ENCODE measurements at regions not wholly inside any gene's neighbourhood (a gene's known extent, or its start where the extent isn't known, plus 50 kb on each side); places are given as distances from the start of the nearest gene placed in this dataset.

DNA sequence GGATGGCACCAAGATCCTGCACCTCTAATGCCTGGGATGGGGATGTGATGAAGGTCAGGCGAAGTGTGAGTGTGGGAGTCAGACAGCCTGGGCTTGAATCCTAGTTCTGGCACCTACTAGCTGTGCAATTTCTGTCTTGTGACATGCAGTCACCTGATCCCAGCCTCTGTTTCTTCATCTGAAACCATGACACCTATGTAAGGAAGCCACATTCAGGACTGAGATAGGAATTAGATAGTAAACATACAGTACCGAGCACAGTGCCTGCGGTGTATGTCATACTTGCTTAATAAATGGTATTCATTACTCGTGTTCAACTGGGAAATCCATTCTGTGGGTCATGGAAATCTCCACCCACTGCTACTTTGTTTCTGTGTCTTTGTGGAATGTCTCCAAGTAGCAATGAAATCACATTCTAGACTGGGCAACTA lies 140.6 kb upstream of the STC2 start:
- no peak for DNase-seq (ENCODE audit: low spot score in 2 of 2)
- H3K4me1 Mint-ChIP-seq = no peaks in the 10 kb centered on the region

GRCh38 chr5:173466227-173466626 lies 138.0 kb upstream of the STC2 start:
- Mint-ChIP-seq H3K36me3 (ENCODE audit: insufficient read depth) (no peaks in the 10 kb centered on the region), H3K4me1 (no peaks in the 10 kb centered on the region), H3K9me3 (no peaks in the 10 kb centered on the region), H3K27me3 (no peaks in the 10 kb centered on the region), H3K4me3 (no peak overlapping the region), H3K27ac (ENCODE audit: low read depth) (no peak overlapping the region)
- no peak for DNase-seq (ENCODE audit: low spot score in 2 of 2)
- no peak for ATAC-seq (replicated peaks; ENCODE audit: extremely low read depth, poor library complexity, severe bottlenecking)

More for the DNA sequence above, 140.6 kb upstream of the STC2 start:
- H3K36me3 Mint-ChIP-seq (ENCODE audit: insufficient read depth) = no peaks in the 10 kb centered on the region
- H3K9me3 Mint-ChIP-seq = no peaks in the 10 kb centered on the region
- H3K27ac Mint-ChIP-seq (ENCODE audit: low read depth) = no peak overlapping the region
- ATAC-seq (replicated peaks; ENCODE audit: extremely low read depth, poor library complexity, severe bottlenecking) = no peak
- no peaks in the 10 kb centered on the region for H3K27me3 Mint-ChIP-seq
- no peak overlapping the region for H3K4me3 Mint-ChIP-seq

DNA sequence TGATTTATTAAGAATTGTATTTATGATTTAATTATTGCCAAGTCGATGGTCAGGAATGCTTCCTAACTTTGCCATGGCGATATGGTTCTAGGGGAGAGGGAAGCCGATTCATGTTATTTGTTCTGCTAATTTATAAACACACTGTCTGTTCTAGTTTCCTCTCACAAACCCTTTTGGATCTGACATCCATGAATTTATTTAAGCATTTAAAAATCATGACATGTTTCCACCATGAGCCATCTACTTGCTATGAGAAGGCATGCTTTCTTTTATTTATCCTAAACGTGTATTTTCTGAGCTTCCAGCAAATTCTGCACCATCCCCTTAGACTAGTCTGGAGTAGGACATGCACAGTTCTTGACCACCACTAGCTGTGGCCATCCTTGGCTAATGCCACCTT lies 136.6 kb upstream of the STC2 start:
- Mint-ChIP-seq H3K27ac (ENCODE audit: low read depth) (no peak overlapping the region), H3K4me3 (no peak overlapping the region)
- no peak for DNase-seq (ENCODE audit: low spot score in 2 of 2)

GRCh38 chr5:173463207-173463606 lies 135.0 kb upstream of the STC2 start:
- DNase-seq (ENCODE audit: low spot score in 2 of 2) (no peak), ATAC-seq (replicated peaks; ENCODE audit: extremely low read depth, poor library complexity, severe bottlenecking) (no peak)
- Mint-ChIP-seq H3K27me3 (peaks cover 16% of the 10 kb centered on the region), H3K27ac (ENCODE audit: low read depth) (no peak overlapping the region), H3K4me1 (no peaks in the 10 kb centered on the region), H3K9me3 (no peaks in the 10 kb centered on the region), H3K36me3 (ENCODE audit: insufficient read depth) (no peaks in the 10 kb centered on the region), H3K4me3 (no peak overlapping the region)

More for the DNA sequence above, 136.6 kb upstream of the STC2 start:
- no peaks in the 10 kb centered on the region for H3K4me1 Mint-ChIP-seq
- H3K9me3 Mint-ChIP-seq = no peaks in the 10 kb centered on the region
- H3K36me3 Mint-ChIP-seq (ENCODE audit: insufficient read depth) = no peaks in the 10 kb centered on the region
- peaks cover 6% of the 10 kb centered on the region for H3K27me3 Mint-ChIP-seq
- no peak for ATAC-seq (replicated peaks; ENCODE audit: extremely low read depth, poor library complexity, severe bottlenecking)

GRCh38 chr5:173458828-173459609 lies 130.8 kb upstream of the STC2 start:
- Mint-ChIP-seq H3K9me3 (no peaks in the 10 kb centered on the region), H3K27me3 (peaks cover 16% of the 10 kb centered on the region), H3K36me3 (ENCODE audit: insufficient read depth) (no peaks in the 10 kb centered on the region), H3K4me3 (no peak overlapping the region), H3K4me1 (no peaks in the 10 kb centered on the region), H3K27ac (ENCODE audit: low read depth) (no peak overlapping the region)
- DNase-seq (ENCODE audit: low spot score in 2 of 2) = no peak
- no peak for ATAC-seq (replicated peaks; ENCODE audit: extremely low read depth, poor library complexity, severe bottlenecking)

DNA sequence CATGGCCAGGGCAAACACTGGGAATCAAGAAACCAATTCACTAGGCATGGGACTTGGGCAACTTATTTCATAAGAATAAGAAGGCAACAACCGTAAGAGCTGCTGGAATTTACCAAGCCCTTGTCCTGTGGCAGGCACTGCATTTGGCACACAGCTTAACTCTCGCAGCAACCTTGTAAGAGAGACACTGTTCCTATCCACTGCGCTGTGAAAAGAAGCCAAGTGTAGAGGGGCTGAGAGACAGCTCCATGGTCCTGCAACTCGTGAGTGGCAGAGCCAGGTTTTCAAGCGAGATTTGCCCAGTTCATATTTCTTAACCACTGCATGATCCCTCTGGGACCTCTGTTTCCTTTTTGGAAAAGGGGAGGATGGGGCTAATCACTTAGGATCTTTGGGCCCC lies 129.3 kb upstream of the STC2 start:
- ATAC-seq (replicated peaks; ENCODE audit: extremely low read depth, poor library complexity, severe bottlenecking) (no peak), DNase-seq (ENCODE audit: low spot score in 2 of 2) (no peak)
- Mint-ChIP-seq H3K36me3 (ENCODE audit: insufficient read depth) (no peaks in the 10 kb centered on the region), H3K9me3 (no peaks in the 10 kb centered on the region), H3K4me1 (no peaks in the 10 kb centered on the region), H3K4me3 (no peak overlapping the region), H3K27ac (ENCODE audit: low read depth) (no peak overlapping the region), H3K27me3 (peaks cover 17% of the 10 kb centered on the region)

DNA sequence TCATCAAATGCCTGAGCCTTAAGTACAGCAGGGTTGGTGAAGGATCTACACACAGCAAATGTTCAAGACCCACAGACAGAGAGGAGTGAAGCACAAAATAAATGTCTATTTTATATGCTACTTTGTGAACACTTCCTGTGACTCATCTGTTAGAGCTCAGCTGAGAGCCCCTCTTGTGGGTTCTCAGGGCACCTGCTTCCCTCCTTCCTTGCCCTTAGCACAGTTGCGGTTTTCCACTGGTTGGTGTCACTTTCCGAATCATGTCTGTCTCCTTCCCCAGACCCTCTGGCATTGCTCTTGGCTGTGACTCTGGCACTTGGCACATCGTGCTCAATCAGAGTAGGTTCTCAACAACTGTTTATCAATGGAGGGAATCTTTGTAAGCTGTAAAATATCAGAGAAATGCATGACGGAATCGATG lies 128.5 kb upstream of the STC2 start:
- Mint-ChIP-seq H3K4me3 (no peak overlapping the region), H3K27me3 (peaks cover 24% of the 10 kb centered on the region), H3K36me3 (ENCODE audit: insufficient read depth) (no peaks in the 10 kb centered on the region), H3K9me3 (no peaks in the 10 kb centered on the region), H3K4me1 (no peaks in the 10 kb centered on the region), H3K27ac (ENCODE audit: low read depth) (no peak overlapping the region)
- DNase-seq (ENCODE audit: low spot score in 2 of 2) = no peak
- no peak for ATAC-seq (replicated peaks; ENCODE audit: extremely low read depth, poor library complexity, severe bottlenecking)

GRCh38 chr5:173456181-173456580 lies 128.0 kb upstream of the STC2 start:
- H3K27ac Mint-ChIP-seq (ENCODE audit: low read depth) = no peak overlapping the region
- H3K4me1 Mint-ChIP-seq = no peaks in the 10 kb centered on the region
- H3K36me3 Mint-ChIP-seq (ENCODE audit: insufficient read depth) = peaks cover 2% of the 10 kb centered on the region
- ATAC-seq (replicated peaks; ENCODE audit: extremely low read depth, poor library complexity, severe bottlenecking) (no peak), DNase-seq (ENCODE audit: low spot score in 2 of 2) (no peak)
- peaks cover 25% of the 10 kb centered on the region for H3K27me3 Mint-ChIP-seq
- no peaks in the 10 kb centered on the region for H3K9me3 Mint-ChIP-seq
- H3K4me3 Mint-ChIP-seq = no peak overlapping the region

DNA sequence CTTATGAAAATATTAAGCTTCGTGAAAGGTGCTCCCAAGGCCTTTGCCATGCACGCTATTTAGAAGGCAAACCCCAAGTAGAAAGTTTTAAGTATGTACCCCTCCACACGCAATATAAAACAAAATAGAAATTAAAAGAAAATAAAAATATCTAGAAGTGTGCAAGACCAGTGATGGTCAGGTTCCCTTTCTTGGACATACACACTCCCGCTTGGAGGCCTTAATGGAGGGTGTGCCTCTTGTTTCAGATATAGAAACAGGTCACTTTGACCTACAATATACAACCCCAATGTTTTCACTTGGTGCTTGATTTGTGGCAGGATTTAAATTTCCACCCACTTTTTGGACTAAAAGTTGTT lies 127.4 kb upstream of the STC2 start:
- H3K4me3 Mint-ChIP-seq = no peak overlapping the region
- no peak overlapping the region for H3K27ac Mint-ChIP-seq (ENCODE audit: low read depth)
- peaks cover 19% of the 10 kb centered on the region for H3K27me3 Mint-ChIP-seq
- H3K36me3 Mint-ChIP-seq (ENCODE audit: insufficient read depth) = peaks cover 2% of the 10 kb centered on the region
- no peaks in the 10 kb centered on the region for H3K9me3 Mint-ChIP-seq
- DNase-seq (ENCODE audit: low spot score in 2 of 2) (no peak), ATAC-seq (replicated peaks; ENCODE audit: extremely low read depth, poor library complexity, severe bottlenecking) (no peak)
- H3K4me1 Mint-ChIP-seq = no peaks in the 10 kb centered on the region

- ATAC-seq (replicated peaks; ENCODE audit: extremely low read depth, poor library complexity, severe bottlenecking) (no peak), DNase-seq (ENCODE audit: low spot score in 2 of 2) (no peak)
- no peak overlapping the region for H3K4me3 Mint-ChIP-seq
- H3K27me3 Mint-ChIP-seq = peaks cover 19% of the 10 kb centered on the region
- H3K4me1 Mint-ChIP-seq = no peaks in the 10 kb centered on the region
- no peak overlapping the region for H3K27ac Mint-ChIP-seq (ENCODE audit: low read depth)
- H3K36me3 Mint-ChIP-seq (ENCODE audit: insufficient read depth) = peaks cover 2% of the 10 kb centered on the region
- no peaks in the 10 kb centered on the region for H3K9me3 Mint-ChIP-seq
Measured at GRCh38 chr5:173454736-173455598, 126.8 kb upstream of the STC2 start.

GRCh38 chr5:173454361-173454735 lies 126.1 kb upstream of the STC2 start:
- ATAC-seq (replicated peaks; ENCODE audit: extremely low read depth, poor library complexity, severe bottlenecking) (no peak), DNase-seq (ENCODE audit: low spot score in 2 of 2) (no peak)
- H3K27ac Mint-ChIP-seq (ENCODE audit: low read depth) = no peak overlapping the region
- H3K9me3 Mint-ChIP-seq = no peaks in the 10 kb centered on the region
- H3K36me3 Mint-ChIP-seq (ENCODE audit: insufficient read depth) = peaks cover 2% of the 10 kb centered on the region
- H3K4me3 Mint-ChIP-seq = no peak overlapping the region
- H3K27me3 Mint-ChIP-seq = peaks cover 19% of the 10 kb centered on the region
- H3K4me1 Mint-ChIP-seq = no peaks in the 10 kb centered on the region

DNA sequence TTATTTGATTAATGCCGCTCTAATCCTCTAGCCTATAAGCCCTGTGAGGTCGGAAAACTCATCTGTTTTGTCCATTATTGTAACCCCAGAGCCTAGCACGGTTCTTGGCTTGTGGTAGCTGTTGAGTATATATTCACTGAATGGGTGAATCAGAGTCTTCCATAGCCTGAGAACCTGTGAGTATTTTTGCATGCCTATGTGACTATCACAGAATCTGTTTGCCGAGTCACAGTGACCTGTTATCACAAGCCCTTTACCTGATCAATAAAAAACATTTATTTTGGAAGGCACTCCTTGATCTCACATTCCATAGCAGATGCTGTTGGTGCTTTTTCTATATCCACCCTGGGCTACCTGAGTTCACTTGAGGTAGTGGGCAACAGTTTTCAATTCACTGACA lies 125.0 kb upstream of the STC2 start:
- Mint-ChIP-seq H3K27ac (ENCODE audit: low read depth) (no peak overlapping the region), H3K9me3 (no peaks in the 10 kb centered on the region), H3K36me3 (ENCODE audit: insufficient read depth) (peaks cover 2% of the 10 kb centered on the region), H3K4me3 (no peak overlapping the region), H3K27me3 (peaks cover 9% of the 10 kb centered on the region), H3K4me1 (no peaks in the 10 kb centered on the region)
- no peak for ATAC-seq (replicated peaks; ENCODE audit: extremely low read depth, poor library complexity, severe bottlenecking)
- no peak for DNase-seq (ENCODE audit: low spot score in 2 of 2)
